Liver (tissue), 3 donors: ENCODE measurements at regions not wholly inside any gene's neighbourhood (a gene's known extent, or its start where the extent isn't known, plus 50 kb on each side); places are given as distances from the start of the nearest gene placed in this dataset.
"Not testable (repeated sequence)": the region's sequence is repeated elsewhere in the genome, so short reads cannot be mapped to it uniquely, and the experiment has no call there.

ENCODE experiments used
- GABPA ChIP-seq, 2 donors: IDR thresholded peaks in 1 of 2; conservative IDR thresholded peaks in 1 of 2; 2 replicates each; pipeline ENCODE4 v1.6.1; 2016; ENCODE audit warnings: antibody characterized with exemption in 2 of 2, mild to moderate bottlenecking in 1 of 2, moderate library complexity in 1 of 2
- TF ChIP-seq, protein P1 (sequence below): fragments of 150-350 bp; IDR thresholded peaks from 2 replicates; pipeline ENCODE4 v1.5.1; 2017; ENCODE audit warnings: improper control_type of control experiment, low read depth, low read length; ENCODE audit not compliant: missing input control
- donor health status: healthy.
- donor health status: healthy.

DNA sequence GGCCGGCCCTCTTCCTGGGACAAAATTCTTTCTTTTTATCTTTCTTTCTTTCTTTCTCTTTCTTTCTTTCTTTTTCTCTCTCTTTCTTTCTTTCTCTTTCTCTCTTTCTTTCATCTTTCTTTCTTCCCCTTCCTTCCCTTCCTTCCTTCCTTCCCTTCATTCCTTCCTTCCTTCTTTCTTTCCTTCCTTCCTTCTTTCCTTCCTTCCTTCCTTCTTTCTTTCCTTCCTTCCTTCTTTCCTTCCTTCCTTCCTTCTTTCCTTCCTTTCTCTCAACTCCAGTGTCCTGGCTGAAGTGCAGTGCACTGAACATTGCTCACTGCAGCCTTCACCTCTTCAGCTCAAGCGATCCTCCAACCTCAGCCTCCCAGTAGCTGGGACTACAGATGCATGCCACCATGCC lies 112.5 kb downstream of the SEPTIN7 start:
- TF ChIP-seq, protein P1, sequence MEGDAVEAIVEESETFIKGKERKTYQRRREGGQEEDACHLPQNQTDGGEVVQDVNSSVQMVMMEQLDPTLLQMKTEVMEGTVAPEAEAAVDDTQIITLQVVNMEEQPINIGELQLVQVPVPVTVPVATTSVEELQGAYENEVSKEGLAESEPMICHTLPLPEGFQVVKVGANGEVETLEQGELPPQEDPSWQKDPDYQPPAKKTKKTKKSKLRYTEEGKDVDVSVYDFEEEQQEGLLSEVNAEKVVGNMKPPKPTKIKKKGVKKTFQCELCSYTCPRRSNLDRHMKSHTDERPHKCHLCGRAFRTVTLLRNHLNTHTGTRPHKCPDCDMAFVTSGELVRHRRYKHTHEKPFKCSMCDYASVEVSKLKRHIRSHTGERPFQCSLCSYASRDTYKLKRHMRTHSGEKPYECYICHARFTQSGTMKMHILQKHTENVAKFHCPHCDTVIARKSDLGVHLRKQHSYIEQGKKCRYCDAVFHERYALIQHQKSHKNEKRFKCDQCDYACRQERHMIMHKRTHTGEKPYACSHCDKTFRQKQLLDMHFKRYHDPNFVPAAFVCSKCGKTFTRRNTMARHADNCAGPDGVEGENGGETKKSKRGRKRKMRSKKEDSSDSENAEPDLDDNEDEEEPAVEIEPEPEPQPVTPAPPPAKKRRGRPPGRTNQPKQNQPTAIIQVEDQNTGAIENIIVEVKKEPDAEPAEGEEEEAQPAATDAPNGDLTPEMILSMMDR: not testable (repeated sequence)
- not testable (repeated sequence) for TF ChIP-seq GABPA (IDR thresholded peaks at IDR 0.05 in 1 of 2, conservative IDR thresholded peaks at IDR 0.05 in 1 of 2)
